Suppressor macrophage (primary cell): ENCODE measurements at regions not wholly inside any gene's neighbourhood (a gene's known extent, or its start where the extent isn't known, plus 50 kb on each side); places are given as distances from the start of the nearest gene placed in this dataset.
"Not testable (repeated sequence)": the region's sequence is repeated elsewhere in the genome, so short reads cannot be mapped to it uniquely, and the experiment has no call there.

Source experiments
- DNase-seq, 4 experiments: peaks; one replicate each; pipeline ENCODE4 v3.0.0-alpha.2; 2020 to 2022

- DNase-seq: no peak
Observed at GRCh38 chr14:105739331-105740102, 213.1 kb downstream of the TMEM121 start.

DNA sequence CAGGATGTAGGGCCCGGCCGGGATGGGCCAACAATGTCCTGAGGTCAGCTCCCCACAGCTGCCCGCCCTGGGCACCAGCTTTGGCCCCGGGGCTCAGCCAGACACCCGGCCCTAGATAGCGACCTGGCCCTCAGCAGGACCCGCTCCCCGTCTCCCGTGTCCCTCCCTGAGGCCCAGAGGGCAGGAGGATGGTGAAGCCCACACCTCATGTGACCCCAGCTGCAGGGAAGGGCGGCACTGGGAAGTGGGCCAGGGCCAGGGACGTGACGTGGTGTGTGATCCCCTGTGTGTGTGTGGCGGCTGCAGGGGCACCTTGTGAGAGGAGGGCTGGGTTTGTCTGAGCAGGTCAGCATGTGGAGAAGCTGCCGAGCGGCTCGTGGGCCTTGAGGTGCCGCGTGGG, 213.9 kb downstream of the TMEM121 start:
- not testable (repeated sequence) for DNase-seq

GRCh38 chr14:105740961-105741360, 214.6 kb downstream of the TMEM121 start:
- DNase-seq: not testable (repeated sequence)

GRCh38 chr14:105741707-105742530, 215.5 kb downstream of the TMEM121 start:
- DNase-seq: not testable (repeated sequence)

- no peak for DNase-seq
Observed at GRCh38 chr14:105742531-105742848, 216.1 kb downstream of the TMEM121 start.

DNA sequence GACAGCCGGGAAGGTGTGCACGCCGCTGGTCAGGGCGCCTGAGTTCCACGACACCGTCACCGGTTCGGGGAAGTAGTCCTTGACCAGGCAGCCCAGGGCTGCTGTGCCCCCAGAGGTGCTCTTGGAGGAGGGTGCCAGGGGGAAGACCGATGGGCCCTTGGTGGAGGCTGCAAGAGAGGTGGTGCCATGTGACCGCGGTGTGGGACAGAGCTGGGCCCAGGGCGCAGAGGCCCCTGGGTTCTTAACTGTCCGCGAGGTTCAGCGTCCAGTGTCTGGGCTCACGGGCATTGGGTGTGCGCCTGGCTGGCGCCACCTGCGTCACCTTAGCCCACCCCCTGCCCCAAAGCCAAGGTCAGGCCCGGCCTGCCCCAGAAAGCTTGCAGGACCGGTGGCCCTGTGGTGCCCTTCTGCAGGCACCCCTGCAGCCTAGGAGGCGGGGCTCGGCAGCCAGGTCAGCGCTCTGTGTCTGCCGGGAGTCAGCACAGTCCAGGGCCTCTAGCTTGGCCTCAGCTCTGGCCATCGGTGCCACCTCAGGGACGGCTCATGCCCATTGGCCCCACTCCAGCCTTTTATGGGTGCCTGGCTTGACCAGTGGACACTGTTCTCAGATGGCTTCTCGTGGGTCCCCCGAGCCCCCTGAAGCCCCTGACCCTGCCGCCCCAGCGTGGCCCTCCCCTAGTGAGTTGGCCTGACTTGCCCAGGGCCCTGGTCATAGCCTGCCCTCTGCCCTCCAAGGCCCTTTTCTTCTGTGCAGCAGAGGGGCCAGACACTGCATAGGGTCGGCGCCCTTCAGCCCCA, 216.7 kb downstream of the TMEM121 start:
- not testable (repeated sequence) for DNase-seq

- DNase-seq: not testable (repeated sequence)
Observed at GRCh38 chr14:105744213-105744787, 217.9 kb downstream of the TMEM121 start.

- no peak for DNase-seq
Observed at GRCh38 chr14:105745433-105746123, 219.2 kb downstream of the TMEM121 start.

GRCh38 chr14:105746124-105746514, 219.7 kb downstream of the TMEM121 start:
- no peak for DNase-seq

DNA sequence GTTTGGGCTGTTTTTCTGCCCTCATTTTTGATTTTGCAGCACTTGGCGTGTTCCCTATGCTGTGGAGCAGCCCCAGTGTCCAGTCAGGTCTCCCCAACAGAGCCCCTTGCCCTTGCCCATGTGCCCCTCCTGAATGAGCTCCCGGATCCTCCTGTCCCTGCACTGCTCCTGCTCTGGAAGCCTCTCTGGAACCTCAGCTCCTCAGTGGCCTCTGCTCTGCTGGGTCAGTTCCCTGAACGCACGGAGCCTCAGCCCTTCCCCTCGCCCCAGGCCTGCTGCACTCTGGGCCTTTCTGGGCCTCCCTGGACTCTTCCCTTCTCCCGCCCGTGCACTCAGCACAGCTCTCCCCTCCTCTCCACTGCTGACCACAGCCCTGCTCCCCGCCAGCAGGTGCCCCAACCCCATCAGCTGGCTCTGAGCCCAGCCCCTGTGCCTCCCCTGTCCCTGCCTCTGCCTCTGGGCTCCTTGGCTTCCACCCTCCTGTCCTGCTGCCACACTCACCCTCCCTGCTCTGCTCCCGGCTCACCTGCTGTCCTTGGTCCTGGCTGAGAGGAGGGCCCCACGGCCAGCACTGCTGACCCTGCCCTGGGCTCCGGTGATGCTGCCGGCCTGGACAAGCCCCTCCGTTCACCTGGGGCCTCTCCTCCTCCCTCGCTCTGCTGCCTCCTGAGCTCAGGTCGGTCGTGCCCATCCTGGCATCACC, 220.6 kb downstream of the TMEM121 start:
- DNase-seq: not testable (repeated sequence)

- DNase-seq: not testable (repeated sequence)
Observed at GRCh38 chr14:105747503-105748203, 221.3 kb downstream of the TMEM121 start.

- peak in 1 of 4 experiments; percentile 2 for DNase-seq
Observed at GRCh38 chr14:105748204-105748578, 221.8 kb downstream of the TMEM121 start.

- DNase-seq: not testable (repeated sequence)
Observed at GRCh38 chr14:105748710-105749109, 222.3 kb downstream of the TMEM121 start.

- not testable (repeated sequence) for DNase-seq
Observed at GRCh38 chr14:105749870-105750541, 223.6 kb downstream of the TMEM121 start.

GRCh38 chr14:105751291-105751751, 224.9 kb downstream of the TMEM121 start:
- DNase-seq: not testable (repeated sequence)

- DNase-seq: not testable (repeated sequence)
Observed at GRCh38 chr14:105752420-105752819, 226.0 kb downstream of the TMEM121 start.

- DNase-seq: no peak
Observed at GRCh38 chr14:105760691-105761344, 234.4 kb downstream of the TMEM121 start.

- not testable (repeated sequence) for DNase-seq
Observed at GRCh38 chr14:105761345-105761740, 235.0 kb downstream of the TMEM121 start.

- DNase-seq: no peak
Observed at GRCh38 chr14:105761842-105762241, 235.5 kb downstream of the TMEM121 start.
